Type B pancreatic cell (in vitro differentiated cells): ENCODE measurements at regions not wholly inside any gene's neighbourhood (a gene's known extent, or its start where the extent isn't known, plus 50 kb on each side); places are given as distances from the start of the nearest gene placed in this dataset.
"Not testable (repeated sequence)": the region's sequence is repeated elsewhere in the genome, so short reads cannot be mapped to it uniquely, and the experiment has no call there.

Source experiments
- DNase-seq: peaks from one replicate; pipeline ENCODE4 v3.0.0; 2021; ENCODE audit warnings: mixed read lengths; ENCODE audit not compliant: unreplicated experiment; ENCODE audit errors: extremely low spot score
- H3K27ac Mint-ChIP-seq: 2 replicates; pipeline ENCODE4 v1.8.0; 2021; ENCODE audit warnings: mild to moderate bottlenecking, mixed read lengths
- H3K27me3 Mint-ChIP-seq: 2 replicates; pipeline ENCODE4 v1.8.0; 2021; ENCODE audit warnings: mixed read lengths
- H3K36me3 Mint-ChIP-seq: 2 replicates; pipeline ENCODE4 v1.8.0; 2021; ENCODE audit warnings: mixed read lengths
- H3K4me1 Mint-ChIP-seq: one replicate; pipeline ENCODE4 v1.8.0; 2021; ENCODE audit warnings: mixed read lengths; ENCODE audit not compliant: unreplicated experiment
- H3K4me3 Mint-ChIP-seq: 2 replicates; pipeline ENCODE4 v1.8.0; 2021; ENCODE audit warnings: mild to moderate bottlenecking, mixed read lengths
- H3K9me3 Mint-ChIP-seq: 2 replicates; pipeline ENCODE4 v1.8.0; 2021; ENCODE audit warnings: mixed read lengths
- CTCF ChIP-seq: fragments of 200-600 bp; sonication (generic); conservative IDR thresholded peaks from 2 replicates; pipeline ENCODE4 v1.5.0; 2021; ENCODE audit warnings: antibody characterized with exemption, mild to moderate bottlenecking

- Mint-ChIP-seq H3K4me1 (no peaks in the 10 kb centered on the region), H3K4me3 (no peak overlapping the region), H3K27me3 (peaks cover 14% of the 10 kb centered on the region), H3K27ac (no peak overlapping the region), H3K9me3 (peaks cover 3% of the 10 kb centered on the region), H3K36me3 (no peaks in the 10 kb centered on the region)
- TF ChIP-seq CTCF: no peak
- DNase-seq: no peak
These were observed 63.5 kb upstream of the ANKRD10 start for GRCh38 chr13:110978390-110978789.

GRCh38 chr13:110976785-110977184 lies 61.9 kb upstream of the ANKRD10 start:
- H3K9me3 Mint-ChIP-seq: peaks cover 9% of the 10 kb centered on the region
- TF ChIP-seq CTCF: no peak
- H3K27me3 Mint-ChIP-seq: peaks cover 14% of the 10 kb centered on the region
- H3K4me3 Mint-ChIP-seq: no peak overlapping the region
- no peak overlapping the region for H3K27ac Mint-ChIP-seq
- DNase-seq: no peak
- no peaks in the 10 kb centered on the region for H3K36me3 Mint-ChIP-seq
- no peaks in the 10 kb centered on the region for H3K4me1 Mint-ChIP-seq

- TF ChIP-seq CTCF: no peak
- Mint-ChIP-seq H3K9me3 (peaks cover 9% of the 10 kb centered on the region), H3K4me3 (no peak overlapping the region), H3K27ac (no peak overlapping the region), H3K36me3 (no peaks in the 10 kb centered on the region), H3K27me3 (peaks cover 15% of the 10 kb centered on the region), H3K4me1 (no peaks in the 10 kb centered on the region)
- no peak for DNase-seq
These were observed 58.3 kb upstream of the ANKRD10 start for GRCh38 chr13:110973007-110973700.

GRCh38 chr13:110971486-110971885 lies 56.6 kb upstream of the ANKRD10 start:
- no peak overlapping the region for H3K27ac Mint-ChIP-seq
- H3K9me3 Mint-ChIP-seq: peaks cover 9% of the 10 kb centered on the region
- H3K4me3 Mint-ChIP-seq: no peak overlapping the region
- H3K36me3 Mint-ChIP-seq: no peaks in the 10 kb centered on the region
- peaks cover 16% of the 10 kb centered on the region for H3K27me3 Mint-ChIP-seq
- no peaks in the 10 kb centered on the region for H3K4me1 Mint-ChIP-seq
- no peak for TF ChIP-seq CTCF
- no peak for DNase-seq

GRCh38 chr13:110967156-110967855 lies 52.4 kb upstream of the ANKRD10 start:
- DNase-seq, H3K4me1 Mint-ChIP-seq, H3K4me3 Mint-ChIP-seq, H3K36me3 Mint-ChIP-seq: not testable (repeated sequence)
- Mint-ChIP-seq H3K27ac (peak overlapping the region; percentile 50), H3K27me3 (peaks cover 13% of the 10 kb centered on the region), H3K9me3 (peaks cover 16% of the 10 kb centered on the region)

GRCh38 chr13:110965755-110966134 lies 50.9 kb upstream of the ANKRD10 start:
- Mint-ChIP-seq H3K9me3 (peaks cover 16% of the 10 kb centered on the region), H3K4me3 (no peak overlapping the region), H3K27me3 (peaks cover 13% of the 10 kb centered on the region), H3K36me3 (peaks cover 6% of the 10 kb centered on the region), H3K27ac (peak overlapping the region; percentile 79), H3K4me1 (no peaks in the 10 kb centered on the region)
- no peak for DNase-seq
- TF ChIP-seq CTCF: no peak
